Lower lobe of right lung (tissue), 2 donors: ENCODE measurements at regions not wholly inside any gene's neighbourhood (a gene's known extent, or its start where the extent isn't known, plus 50 kb on each side); places are given as distances from the start of the nearest gene placed in this dataset.
"Not testable (repeated sequence)": the region's sequence is repeated elsewhere in the genome, so short reads cannot be mapped to it uniquely, and the experiment has no call there.

Experiments used
- ATAC-seq, 2 donors: fragments of 200-7000 bp; cut with Tn5 transposase; one replicate each; pipeline ENCODE4 v1.9.1; 2020 to 2022; ENCODE audit warnings: mild to moderate bottlenecking in 2 of 2, moderate library complexity in 2 of 2
- DNase-seq: peaks from one replicate; pipeline ENCODE4 v3.0.0-alpha.2; 2020
- H3K27ac ChIP-seq: fragments of 200-600 bp; one replicate; pipeline ENCODE4 v1.8.0; 2022
- H3K27me3 ChIP-seq: fragments of 200-600 bp; one replicate; pipeline ENCODE4 v1.8.0; 2022; ENCODE audit warnings: low read depth
- H3K36me3 ChIP-seq: fragments of 200-600 bp; one replicate; pipeline ENCODE4 v1.8.0; 2022; ENCODE audit warnings: mild to moderate bottlenecking
- H3K4me1 ChIP-seq: fragments of 200-600 bp; one replicate; pipeline ENCODE4 v1.8.0; 2022
- H3K4me3 ChIP-seq: fragments of 200-600 bp; one replicate; pipeline ENCODE4 v1.8.0; 2022; ENCODE audit warnings: mild to moderate bottlenecking
- H3K9me3 ChIP-seq: fragments of 200-600 bp; one replicate; pipeline ENCODE4 v1.8.0; 2022
- intact Hi-C: fragments of 100-400 bp; cut with DNase I; formaldehyde crosslinking; loops from one replicate; pipeline ENCODE4 v1.11.0; 2022
- TF ChIP-seq, protein P1 (sequence below): fragments of 200-600 bp; IDR thresholded peaks from one replicate; pipeline ENCODE4 v1.8.0; 2022; ENCODE audit warnings: antibody characterized with exemption, mild to moderate bottlenecking
- donor health status: DM: no; HTN: yes; CAD: no; lungs with severe emphysema.

- no peak overlapping the region for H3K4me3 ChIP-seq
- TF ChIP-seq, protein P1, sequence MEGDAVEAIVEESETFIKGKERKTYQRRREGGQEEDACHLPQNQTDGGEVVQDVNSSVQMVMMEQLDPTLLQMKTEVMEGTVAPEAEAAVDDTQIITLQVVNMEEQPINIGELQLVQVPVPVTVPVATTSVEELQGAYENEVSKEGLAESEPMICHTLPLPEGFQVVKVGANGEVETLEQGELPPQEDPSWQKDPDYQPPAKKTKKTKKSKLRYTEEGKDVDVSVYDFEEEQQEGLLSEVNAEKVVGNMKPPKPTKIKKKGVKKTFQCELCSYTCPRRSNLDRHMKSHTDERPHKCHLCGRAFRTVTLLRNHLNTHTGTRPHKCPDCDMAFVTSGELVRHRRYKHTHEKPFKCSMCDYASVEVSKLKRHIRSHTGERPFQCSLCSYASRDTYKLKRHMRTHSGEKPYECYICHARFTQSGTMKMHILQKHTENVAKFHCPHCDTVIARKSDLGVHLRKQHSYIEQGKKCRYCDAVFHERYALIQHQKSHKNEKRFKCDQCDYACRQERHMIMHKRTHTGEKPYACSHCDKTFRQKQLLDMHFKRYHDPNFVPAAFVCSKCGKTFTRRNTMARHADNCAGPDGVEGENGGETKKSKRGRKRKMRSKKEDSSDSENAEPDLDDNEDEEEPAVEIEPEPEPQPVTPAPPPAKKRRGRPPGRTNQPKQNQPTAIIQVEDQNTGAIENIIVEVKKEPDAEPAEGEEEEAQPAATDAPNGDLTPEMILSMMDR, result no peak
- intact Hi-C loops, result no loop called here
- H3K36me3 ChIP-seq, result no peaks in the 10 kb centered on the region
- no peaks in the 10 kb centered on the region for H3K9me3 ChIP-seq
- H3K27me3 ChIP-seq, result no peaks in the 10 kb centered on the region
- no peaks in the 10 kb centered on the region for H3K4me1 ChIP-seq
- DNase-seq (no peak), ATAC-seq (no peak)
- H3K27ac ChIP-seq, result no peak overlapping the region
Measured at GRCh38 chrX:115423086-115423485, 133.6 kb downstream of the LUZP4 start.

DNA sequence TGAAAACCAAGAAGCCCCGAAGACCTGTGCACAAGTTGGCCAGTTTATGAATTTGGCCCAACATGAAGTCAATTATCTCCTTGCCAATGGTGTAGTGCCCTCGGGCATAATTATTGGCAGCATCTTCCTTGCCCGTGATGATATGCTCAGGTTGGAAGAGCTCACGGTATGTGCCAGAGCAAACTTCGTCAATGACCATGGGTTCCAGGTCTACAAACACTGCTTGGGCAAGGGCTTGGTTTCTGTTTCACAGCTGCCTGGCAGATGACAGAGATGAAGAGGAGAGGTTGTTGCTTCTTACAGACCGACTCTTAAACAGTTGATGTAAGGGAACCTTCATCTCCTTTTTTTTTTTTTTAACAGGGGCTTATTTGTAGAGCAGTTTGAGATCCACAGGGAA is 135.6 kb upstream of the PLS3 start:
- Histone ChIP-seq H3K27me3 (no peaks in the 10 kb centered on the region), H3K36me3 (no peaks in the 10 kb centered on the region), H3K4me1 (no peaks in the 10 kb centered on the region), H3K27ac (no peak overlapping the region), H3K9me3 (no peaks in the 10 kb centered on the region), H3K4me3 (no peak overlapping the region)
- TF ChIP-seq, protein P1, result no peak
- intact Hi-C loops, result no loop called here
- DNase-seq, result no peak
- ATAC-seq, result no peak

DNA sequence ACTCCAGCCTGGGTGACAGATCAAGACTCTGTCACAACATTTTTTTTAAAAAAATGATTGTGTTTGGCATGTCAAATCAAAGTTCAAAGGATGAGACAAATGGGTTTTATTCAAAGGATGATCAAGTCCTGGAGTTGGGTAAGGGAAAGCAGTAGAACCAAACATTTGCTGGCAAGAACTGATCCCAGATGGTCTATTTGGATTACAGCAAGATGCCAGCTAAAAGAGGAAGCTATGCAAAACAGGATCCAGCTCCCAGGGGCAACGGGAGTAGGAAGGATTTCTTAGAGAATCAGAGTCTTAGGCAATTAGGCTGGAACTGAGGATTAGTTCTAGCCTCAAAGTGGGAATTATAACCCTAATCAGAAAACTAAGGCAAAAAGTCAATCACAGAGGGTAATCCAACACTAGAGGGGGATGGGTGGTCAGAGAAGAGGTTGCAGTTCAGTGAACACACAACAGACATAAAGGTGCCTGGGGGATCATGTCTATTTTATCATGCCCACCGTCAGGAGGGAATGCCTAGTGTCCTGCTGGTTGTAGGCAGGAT is 133.0 kb upstream of the PLS3 start:
- ATAC-seq, result no peak
- intact Hi-C loops, result no loop called here
- H3K4me3 ChIP-seq, result no peak overlapping the region

GRCh38 chrX:115434834-115435233 is 126.1 kb upstream of the PLS3 start:
- H3K36me3 ChIP-seq, DNase-seq, H3K4me3 ChIP-seq, ATAC-seq, H3K9me3 ChIP-seq, H3K27me3 ChIP-seq, H3K27ac ChIP-seq, H3K4me1 ChIP-seq, intact Hi-C loops: not testable (repeated sequence)

More for the DNA sequence above, 133.0 kb upstream of the PLS3 start:
- DNase-seq, result no peak
- H3K9me3 ChIP-seq, result no peaks in the 10 kb centered on the region
- TF ChIP-seq, protein P1, result no peak
- H3K27ac ChIP-seq, result no peak overlapping the region
- H3K36me3 ChIP-seq, result no peaks in the 10 kb centered on the region
- no peaks in the 10 kb centered on the region for H3K4me1 ChIP-seq
- no peaks in the 10 kb centered on the region for H3K27me3 ChIP-seq

DNA sequence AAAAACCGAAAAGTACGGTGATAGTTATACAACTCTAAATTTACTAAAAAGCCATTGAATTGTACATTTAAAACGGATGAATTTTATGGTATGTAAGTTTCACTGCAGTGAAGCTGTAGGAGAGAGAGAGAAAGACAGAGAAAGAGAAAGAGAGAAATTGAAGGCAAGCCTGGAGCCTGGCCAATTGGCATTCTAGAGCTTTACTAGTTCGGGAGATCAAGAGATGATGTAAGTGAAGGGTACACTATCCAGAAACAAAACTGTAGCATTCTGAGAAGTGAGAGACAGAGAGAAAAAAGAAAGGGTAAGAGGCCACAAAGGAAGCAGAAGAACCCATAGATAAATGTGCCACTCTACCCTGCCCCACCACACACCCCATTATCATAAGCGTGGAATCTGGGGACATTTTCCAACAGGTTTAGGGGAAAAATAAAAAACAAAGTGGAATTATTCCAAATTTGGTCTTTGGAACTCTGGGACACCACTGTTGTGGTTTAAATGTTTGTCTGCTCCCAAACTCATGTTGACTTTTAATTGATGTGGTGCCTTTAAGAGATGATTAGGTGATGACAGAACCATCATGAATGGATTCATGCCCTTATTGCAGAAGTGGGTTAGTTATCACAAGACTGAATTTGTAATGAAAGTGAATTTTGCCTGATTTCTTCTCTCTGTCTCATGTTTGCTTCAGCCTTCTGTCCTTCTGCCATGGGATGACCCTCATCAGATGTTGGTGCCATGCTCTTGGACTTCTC is 123.0 kb upstream of the PLS3 start:
- Histone ChIP-seq H3K27me3 (no peaks in the 10 kb centered on the region), H3K9me3 (no peaks in the 10 kb centered on the region), H3K4me3 (no peak overlapping the region), H3K27ac (no peak overlapping the region), H3K4me1 (no peaks in the 10 kb centered on the region), H3K36me3 (no peaks in the 10 kb centered on the region)
- TF ChIP-seq, protein P1, result no peak
- DNase-seq (no peak), ATAC-seq (no peak)
- intact Hi-C loops, result no loop called here

DNA sequence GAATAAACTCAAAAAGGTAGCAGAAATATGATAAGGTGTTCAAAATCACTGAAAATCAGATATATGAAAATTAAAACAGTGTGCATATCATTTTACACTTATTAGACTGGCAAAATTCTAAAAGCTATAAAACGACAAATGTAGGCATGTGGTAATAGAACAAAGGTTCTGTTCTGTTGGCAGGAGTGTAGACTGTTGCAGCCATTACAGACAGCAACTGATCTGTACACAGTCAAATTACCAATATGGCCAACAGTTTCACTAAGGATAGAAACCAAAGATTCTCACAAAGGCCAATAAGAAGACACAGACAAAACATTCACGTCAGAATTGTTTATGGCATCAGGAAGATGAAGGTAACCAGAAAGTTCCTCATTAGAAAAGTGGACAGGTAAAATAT is 112.8 kb upstream of the PLS3 start:
- no peaks in the 10 kb centered on the region for H3K27me3 ChIP-seq
- no peaks in the 10 kb centered on the region for H3K36me3 ChIP-seq
- TF ChIP-seq, protein P1, result no peak
- DNase-seq, result no peak
- H3K9me3 ChIP-seq, result no peaks in the 10 kb centered on the region
- no peak for ATAC-seq
- H3K4me3 ChIP-seq, result no peak overlapping the region
- intact Hi-C loops, result no loop called here
- H3K4me1 ChIP-seq, result no peaks in the 10 kb centered on the region
- no peak overlapping the region for H3K27ac ChIP-seq
